Activated CD4-positive, alpha-beta T cell treated with anti-CD3 and anti-CD28 coated beads for 4 hours (primary cell): ENCODE measurements at regions not wholly inside any gene's neighbourhood (a gene's known extent, or its start where the extent isn't known, plus 50 kb on each side); places are given as distances from the start of the nearest gene placed in this dataset.
"Not testable (repeated sequence)": the region's sequence is repeated elsewhere in the genome, so short reads cannot be mapped to it uniquely, and the experiment has no call there.

Source experiments
- DNase-seq, 2 donors: peaks; one replicate each; pipeline ENCODE4 v3.0.0-alpha.2; 2020

- DNase-seq: no peak
These were observed 419.9 kb downstream of the ARL4A start for GRCh38 chr7:13107291-13107690.

GRCh38 chr7:13108061-13108460, 420.6 kb downstream of the ARL4A start:
- DNase-seq: no peak

GRCh38 chr7:13109201-13109600, 421.8 kb downstream of the ARL4A start:
- no peak for DNase-seq

- DNase-seq: no peak
These were observed 422.7 kb downstream of the ARL4A start for GRCh38 chr7:13110107-13110506.

- DNase-seq: no peak
These were observed 423.8 kb downstream of the ARL4A start for GRCh38 chr7:13111230-13111629.

- not testable (repeated sequence) for DNase-seq
These were observed 426.8 kb downstream of the ARL4A start for GRCh38 chr7:13114240-13114639.

GRCh38 chr7:13115157-13115772, 427.8 kb downstream of the ARL4A start:
- no peak for DNase-seq

GRCh38 chr7:13115855-13116254, 428.4 kb downstream of the ARL4A start:
- DNase-seq: no peak

- DNase-seq: no peak
These were observed 429.7 kb downstream of the ARL4A start for GRCh38 chr7:13117103-13117502.

GRCh38 chr7:13117592-13117991, 430.2 kb downstream of the ARL4A start:
- no peak for DNase-seq

GRCh38 chr7:13124629-13125028, 437.2 kb downstream of the ARL4A start:
- not testable (repeated sequence) for DNase-seq

- DNase-seq: no peak
These were observed 438.9 kb downstream of the ARL4A start for GRCh38 chr7:13126347-13126746.

GRCh38 chr7:13130321-13130720, 442.9 kb downstream of the ARL4A start:
- DNase-seq: no peak

GRCh38 chr7:13130906-13131305, 443.5 kb downstream of the ARL4A start:
- not testable (repeated sequence) for DNase-seq

GRCh38 chr7:13132314-13132713, 444.9 kb downstream of the ARL4A start:
- DNase-seq: no peak

GRCh38 chr7:13136345-13136744, 448.9 kb downstream of the ARL4A start:
- not testable (repeated sequence) for DNase-seq

GRCh38 chr7:13139436-13139835, 452.0 kb downstream of the ARL4A start:
- no peak for DNase-seq

- DNase-seq: no peak
These were observed 457.2 kb downstream of the ARL4A start for GRCh38 chr7:13144673-13145072.

- no peak for DNase-seq
These were observed 461.1 kb downstream of the ARL4A start for GRCh38 chr7:13148548-13148947.

- no peak for DNase-seq
These were observed 464.5 kb downstream of the ARL4A start for GRCh38 chr7:13151978-13152377.

- DNase-seq: no peak
These were observed 465.3 kb downstream of the ARL4A start for GRCh38 chr7:13152755-13153154.

- no peak for DNase-seq
These were observed 465.8 kb downstream of the ARL4A start for GRCh38 chr7:13153266-13153665.

GRCh38 chr7:13153742-13154141, 466.3 kb downstream of the ARL4A start:
- DNase-seq: no peak

GRCh38 chr7:13155188-13155587, 467.8 kb downstream of the ARL4A start:
- DNase-seq: no peak

- DNase-seq: no peak
These were observed 471.6 kb downstream of the ARL4A start for GRCh38 chr7:13159003-13159402.
